H9 (cell line): ENCODE measurements at regions not wholly inside any gene's neighbourhood (a gene's known extent, or its start where the extent isn't known, plus 50 kb on each side); places are given as distances from the start of the nearest gene placed in this dataset.

Experiments
- DNase-seq: peaks from one replicate; pipeline ENCODE4 v3.0.0-alpha.2; 2017
- H2AFZ ChIP-seq: one replicate; pipeline ENCODE4 v1.6.1; 2013; ENCODE audit warnings: mild to moderate bottlenecking, low read length, control low read depth, moderate library complexity
- H2AK5ac ChIP-seq: 2 replicates; pipeline ENCODE4 v1.6.1; 2013; ENCODE audit warnings: low read length, control low read depth, mixed read lengths; ENCODE audit not compliant: insufficient read length
- H2BK120ac ChIP-seq: one replicate; pipeline ENCODE4 v1.6.1; 2013; ENCODE audit warnings: low read depth, mild to moderate bottlenecking, low read length, control low read depth, inconsistent platforms; ENCODE audit not compliant: poor library complexity, severe bottlenecking
- H2BK12ac ChIP-seq: 2 replicates; pipeline ENCODE4 v1.6.1; 2013; ENCODE audit warnings: low read length, control low read depth, mixed read lengths, low read depth; ENCODE audit not compliant: insufficient read length
- H2BK15ac ChIP-seq: 2 replicates; pipeline ENCODE4 v1.6.1; 2013; ENCODE audit warnings: low read depth, low read length, control low read depth
- H2BK20ac ChIP-seq: one replicate; pipeline ENCODE4 v1.6.1; 2013; ENCODE audit warnings: low read depth, mild to moderate bottlenecking, low read length, control low read depth, inconsistent platforms; ENCODE audit not compliant: poor library complexity, severe bottlenecking
- H2BK5ac ChIP-seq: 2 replicates; pipeline ENCODE4 v1.6.1; 2013; ENCODE audit warnings: low read length, control low read depth, mixed read lengths; ENCODE audit not compliant: insufficient read length
- H3K14ac ChIP-seq: 2 replicates; pipeline ENCODE4 v1.6.1; 2013; ENCODE audit warnings: low read length, control low read depth; ENCODE audit not compliant: insufficient read depth
- H3K18ac ChIP-seq: 2 replicates; pipeline ENCODE4 v1.6.1; 2013; ENCODE audit warnings: low read depth, mild to moderate bottlenecking, mixed read lengths, low read length, control low read depth; ENCODE audit not compliant: insufficient read length
- H3K23ac ChIP-seq: 2 replicates; pipeline ENCODE4 v1.6.1; 2013; ENCODE audit warnings: low read length, control low read depth, mixed read lengths, low read depth; ENCODE audit not compliant: insufficient read length
- H3K23me2 ChIP-seq: 2 replicates; pipeline ENCODE4 v1.6.1; 2013; ENCODE audit warnings: low read depth, mild to moderate bottlenecking, mixed read lengths, low read length, control low read depth; ENCODE audit not compliant: insufficient read length, poor library complexity, severe bottlenecking
- H3K27ac ChIP-seq: 2 replicates; pipeline ENCODE4 v1.5.1; 2013; ENCODE audit warnings: low read length, control low read depth, mixed read lengths, low read depth; ENCODE audit not compliant: insufficient read length
- H3K27me3 ChIP-seq: 2 replicates; pipeline ENCODE4 v1.6.1; 2013; ENCODE audit warnings: low read length, control low read depth, inconsistent platforms; ENCODE audit not compliant: insufficient read depth
- H3K4ac ChIP-seq: 2 replicates; pipeline ENCODE4 v1.6.1; 2013; ENCODE audit warnings: low read depth, mild to moderate bottlenecking, control low read depth, inconsistent platforms, low read length, moderate library complexity
- H3K4me1 ChIP-seq: 2 replicates; pipeline ENCODE4 v1.6.1; 2013; ENCODE audit warnings: low read length, control low read depth, inconsistent platforms; ENCODE audit not compliant: insufficient read depth
- H3K4me2 ChIP-seq: 2 replicates; pipeline ENCODE4 v1.6.1; 2013; ENCODE audit warnings: low read length, control low read depth, mixed read lengths; ENCODE audit not compliant: insufficient read length, insufficient read depth
- H3K56ac ChIP-seq: 2 replicates; pipeline ENCODE4 v1.6.1; 2013; ENCODE audit warnings: low read depth, mild to moderate bottlenecking, mixed read lengths, low read length, control low read depth; ENCODE audit not compliant: insufficient read length
- H3K79me1 ChIP-seq: 2 replicates; pipeline ENCODE4 v1.6.1; 2013; ENCODE audit warnings: low read depth, mild to moderate bottlenecking, moderate library complexity, low read length, control low read depth, inconsistent platforms; ENCODE audit not compliant: insufficient read depth, poor library complexity, severe bottlenecking
- H3K79me2 ChIP-seq: 2 replicates; pipeline ENCODE4 v1.6.1; 2013; ENCODE audit warnings: low read length, control low read depth, inconsistent platforms; ENCODE audit not compliant: insufficient read depth
- H3K9ac ChIP-seq: 2 replicates; pipeline ENCODE4 v1.6.1; 2013; ENCODE audit warnings: low read length, control low read depth, mixed read lengths; ENCODE audit not compliant: insufficient read length; ENCODE audit errors: extremely low read depth
- H3K9me3 ChIP-seq: one replicate; pipeline ENCODE4 v1.6.1; 2013; ENCODE audit warnings: low read depth, low read length, inconsistent platforms; ENCODE audit not compliant: control insufficient read depth
- H3T11ph ChIP-seq: one replicate; pipeline ENCODE4 v1.6.1; 2013; ENCODE audit warnings: mild to moderate bottlenecking, low read length, control low read depth, inconsistent platforms
- H4K20me1 ChIP-seq: one replicate; pipeline ENCODE4 v1.6.1; 2013; ENCODE audit not compliant: control insufficient read depth, insufficient read length, insufficient read depth
- H4K5ac ChIP-seq: 2 replicates; pipeline ENCODE4 v1.6.1; 2013; ENCODE audit warnings: low read depth, mild to moderate bottlenecking, mixed read lengths, low read length, control low read depth; ENCODE audit not compliant: insufficient read length
- H4K8ac ChIP-seq: replicated peaks from 2 replicates; pipeline ENCODE4 v1.6.1; 2013; ENCODE audit warnings: low read length, control low read depth, mixed read lengths, low read depth; ENCODE audit not compliant: insufficient read length
- H4K91ac ChIP-seq: 2 replicates; pipeline ENCODE4 v1.6.1; 2013; ENCODE audit warnings: low read depth, mild to moderate bottlenecking, moderate library complexity, mixed read lengths, low read length, control low read depth; ENCODE audit not compliant: insufficient read length
- H3K27ac Mint-ChIP-seq, 3 experiments: 2 replicates in 2 of 3; 3 replicates in 1 of 3; pipeline ENCODE4 v1.8.0; 2020 to 2021; ENCODE audit warnings: mixed read lengths in 3 of 3, mild to moderate bottlenecking in 1 of 3, moderate library complexity in 1 of 3
- H3K27me3 Mint-ChIP-seq: 2 replicates; pipeline ENCODE4 v1.8.0; 2021; ENCODE audit warnings: low read depth, mild to moderate bottlenecking, moderate library complexity, mixed read lengths
- H3K36me3 Mint-ChIP-seq, 3 experiments: 2 replicates in 2 of 3; 3 replicates in 1 of 3; pipeline ENCODE4 v1.8.0; 2020 to 2021; ENCODE audit warnings: low read depth in 3 of 3, mixed read lengths in 3 of 3; ENCODE audit not compliant: insufficient read depth in 1 of 3
- H3K4me1 Mint-ChIP-seq, 2 experiments: 2 replicates each; pipeline ENCODE4 v1.8.0; 2020; ENCODE audit warnings: mixed read lengths in 2 of 2
- H3K4me3 Mint-ChIP-seq, 2 experiments: 2 replicates in 1 of 2; 3 replicates in 1 of 2; pipeline ENCODE4 v1.8.0; 2020 to 2021; ENCODE audit warnings: mild to moderate bottlenecking in 2 of 2, mixed read lengths in 2 of 2, moderate library complexity in 1 of 2
- H3K9me3 Mint-ChIP-seq, 2 experiments: 2 replicates in 1 of 2; 3 replicates in 1 of 2; pipeline ENCODE4 v1.8.0; 2020; ENCODE audit warnings: mild to moderate bottlenecking in 2 of 2, mixed read lengths in 2 of 2, moderate library complexity in 1 of 2
- WGBS: extraction: QIAGEN DNeasy Blood & Tissue Kit; methylation state at CpG from one replicate; pipeline ENCODE4 v1.1.7; 2013; ENCODE audit warnings: missing lambda C conversion rate, low lambda C conversion rate, mixed read lengths; ENCODE audit not compliant: insufficient read length; ENCODE audit errors: extremely low coverage; 5-methylcytosine and 5-hydroxymethylcytosine counted together
- TF ChIP-seq, protein P1 (sequence below): fragments of 200-600 bp; sonication (generic); conservative IDR thresholded peaks from 3 replicates; pipeline ENCODE4 v1.8.0; 2021; ENCODE audit warnings: antibody characterized with exemption, mild to moderate bottlenecking

DNA sequence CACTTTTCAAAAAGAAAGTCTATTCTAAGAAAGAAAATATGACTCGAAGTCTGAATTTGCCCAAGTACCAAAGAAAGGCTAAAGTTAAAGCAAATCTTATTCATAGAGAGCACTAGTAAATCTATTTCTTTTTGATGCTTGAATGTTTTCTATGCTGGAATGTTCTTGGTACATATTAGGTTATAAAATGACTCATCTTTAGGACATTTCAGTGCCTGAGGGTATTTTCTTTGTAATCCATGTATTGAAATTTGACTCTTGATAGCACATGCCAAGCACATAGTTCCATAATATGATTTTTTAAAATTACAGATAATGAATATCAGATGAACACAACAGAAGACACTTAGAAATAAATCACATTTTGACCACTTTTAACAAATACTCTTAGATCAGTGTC lies 232.8 kb downstream of the TRIML1 start:
- H3K18ac ChIP-seq: no peak overlapping the region
- no peaks in the 10 kb centered on the region for H4K20me1 ChIP-seq
- H3K4me3 Mint-ChIP-seq: no peak overlapping the region
- H3K79me1 ChIP-seq: no peaks in the 10 kb centered on the region
- H3K27me3 Mint-ChIP-seq: no peaks in the 10 kb centered on the region
- H4K8ac ChIP-seq: no peak overlapping the region
- no peak overlapping the region for H2BK12ac ChIP-seq
- H2AK5ac ChIP-seq: no peak overlapping the region
- peaks cover 11 to 12% of the 10 kb centered on the region in 2 experiments for H3K9me3 Mint-ChIP-seq
- H3K4ac ChIP-seq: no peak overlapping the region
- TF ChIP-seq, protein P1, sequence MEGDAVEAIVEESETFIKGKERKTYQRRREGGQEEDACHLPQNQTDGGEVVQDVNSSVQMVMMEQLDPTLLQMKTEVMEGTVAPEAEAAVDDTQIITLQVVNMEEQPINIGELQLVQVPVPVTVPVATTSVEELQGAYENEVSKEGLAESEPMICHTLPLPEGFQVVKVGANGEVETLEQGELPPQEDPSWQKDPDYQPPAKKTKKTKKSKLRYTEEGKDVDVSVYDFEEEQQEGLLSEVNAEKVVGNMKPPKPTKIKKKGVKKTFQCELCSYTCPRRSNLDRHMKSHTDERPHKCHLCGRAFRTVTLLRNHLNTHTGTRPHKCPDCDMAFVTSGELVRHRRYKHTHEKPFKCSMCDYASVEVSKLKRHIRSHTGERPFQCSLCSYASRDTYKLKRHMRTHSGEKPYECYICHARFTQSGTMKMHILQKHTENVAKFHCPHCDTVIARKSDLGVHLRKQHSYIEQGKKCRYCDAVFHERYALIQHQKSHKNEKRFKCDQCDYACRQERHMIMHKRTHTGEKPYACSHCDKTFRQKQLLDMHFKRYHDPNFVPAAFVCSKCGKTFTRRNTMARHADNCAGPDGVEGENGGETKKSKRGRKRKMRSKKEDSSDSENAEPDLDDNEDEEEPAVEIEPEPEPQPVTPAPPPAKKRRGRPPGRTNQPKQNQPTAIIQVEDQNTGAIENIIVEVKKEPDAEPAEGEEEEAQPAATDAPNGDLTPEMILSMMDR: no peak
- H3T11ph ChIP-seq: no peak overlapping the region
- WGBS: no CpG with 5 or more reads among the region's 1 CpG
- no peak overlapping the region for H3K14ac ChIP-seq
- no peak overlapping the region for H2BK5ac ChIP-seq
- H3K23me2 ChIP-seq: no peaks in the 10 kb centered on the region
- H3K4me1 ChIP-seq: no peaks in the 10 kb centered on the region
- H4K91ac ChIP-seq: no peak overlapping the region
- H3K4me1 Mint-ChIP-seq: peaks cover 2 to 4% of the 10 kb centered on the region in 2 experiments; a peak in 1 of 4 replicates
- no peak overlapping the region for H3K27ac ChIP-seq
- H4K5ac ChIP-seq: no peak overlapping the region
- H2BK20ac ChIP-seq: no peak overlapping the region
- H2BK15ac ChIP-seq: no peak overlapping the region
- H3K9me3 ChIP-seq: no peaks in the 10 kb centered on the region
- H2BK120ac ChIP-seq: no peak overlapping the region
- no peak overlapping the region for H2AFZ ChIP-seq
- H3K56ac ChIP-seq: no peak overlapping the region
- H3K79me2 ChIP-seq: no peaks in the 10 kb centered on the region
- H3K4me2 ChIP-seq: no peak overlapping the region
- H3K27ac Mint-ChIP-seq: no peak overlapping the region
- DNase-seq: no peak
- H3K23ac ChIP-seq: no peak overlapping the region
- peaks cover 2 to 10% (median 7%) of the 10 kb centered on the region in 3 experiments; a peak in 6 of 7 replicates for H3K36me3 Mint-ChIP-seq
- H3K9ac ChIP-seq: no peak overlapping the region
- H3K27me3 ChIP-seq: no peaks in the 10 kb centered on the region
